PC-3 (cell line): ENCODE measurements at regions not wholly inside any gene's neighbourhood (a gene's known extent, or its start where the extent isn't known, plus 50 kb on each side); places are given as distances from the start of the nearest gene placed in this dataset.

Source experiments
- ATAC-seq: fragments of 200-7000 bp; cut with Tn5 transposase; 2 replicates; pipeline ENCODE4 v1.9.1; 2020; ENCODE audit warnings: mild to moderate bottlenecking, moderate library complexity
- BruUV-seq: library from RNA; stranded (reverse); fragments of 400-500 nt; replicated peaks from 2 replicates; lab custom pipeline; 2021; lab: Mats Ljungman, UMichigan
- CTCF ChIA-PET: fragments of 300-600 bp; sonication (Branson Sonifier 250); formaldehyde crosslinking; loops from one replicate; lab custom pipeline; 2022; ENCODE audit warnings: antibody characterized with exemption; lab: Charles Lee
- POLR2A ChIA-PET: fragments of 300-600 bp; sonication (Branson Sonifier 250); formaldehyde crosslinking; loops from one replicate; lab custom pipeline; 2022; ENCODE audit warnings: antibody characterized with exemption; ENCODE audit not compliant: unreplicated experiment; lab: Charles Lee
- DNase-seq: peaks from one replicate; pipeline ENCODE4 v3.0.0-alpha.2; 2015
- H2AFZ ChIP-seq: fragments of 300-600 bp; sonication (generic); 2 replicates; pipeline ENCODE4 v1.6.0; 2016; ENCODE audit warnings: antibody characterized with exemption, low read length
- H3F3A ChIP-seq: fragments of 300-600 bp; sonication (generic); one replicate; pipeline ENCODE4 v1.6.0; 2017; ENCODE audit warnings: antibody characterized with exemption, low read length, control low read depth, mild to moderate bottlenecking; ENCODE audit not compliant: unreplicated experiment
- H3K27ac ChIP-seq: fragments of 300-600 bp; sonication (generic); 2 replicates; pipeline ENCODE4 v1.5.1; 2016; ENCODE audit warnings: mild to moderate bottlenecking, low read length
- H3K27me3 ChIP-seq: fragments of 300-600 bp; sonication (generic); 2 replicates; pipeline ENCODE4 v1.6.1; 2016; ENCODE audit warnings: low read length, mixed read lengths
- H3K36me3 ChIP-seq: fragments of 300-600 bp; sonication (generic); 2 replicates; pipeline ENCODE4 v1.6.1; 2016; ENCODE audit warnings: low read depth, mixed run types, low read length, mixed read lengths
- H3K4me1 ChIP-seq: fragments of 300-600 bp; sonication (generic); 2 replicates; pipeline ENCODE4 v1.5.1; 2016; ENCODE audit warnings: low read length; ENCODE audit not compliant: insufficient read depth
- H3K4me2 ChIP-seq: fragments of 300-600 bp; sonication (generic); 2 replicates; pipeline ENCODE4 v1.6.0; 2016; ENCODE audit warnings: low read length
- H3K4me3 ChIP-seq: fragments of 300-600 bp; sonication (generic); 2 replicates; pipeline ENCODE4 v1.5.1; 2016; ENCODE audit warnings: mild to moderate bottlenecking, low read length, mixed read lengths
- H3K79me2 ChIP-seq: fragments of 300-600 bp; sonication (generic); 2 replicates; pipeline ENCODE4 v1.6.1; 2017; ENCODE audit warnings: low read length, mixed read lengths
- H3K9ac ChIP-seq: fragments of 300-600 bp; sonication (generic); 2 replicates; pipeline ENCODE4 v1.6.0; 2016; ENCODE audit warnings: mild to moderate bottlenecking, low read length
- H3K9me2 ChIP-seq: fragments of 300-600 bp; sonication (generic); replicated peaks from 2 replicates; pipeline ENCODE4 v1.6.1; 2016; ENCODE audit warnings: mixed run types, low read length, mixed read lengths
- H3K9me3 ChIP-seq: fragments of 300-600 bp; sonication (generic); 2 replicates; pipeline ENCODE4 v1.6.1; 2016; ENCODE audit warnings: low read length, mixed read lengths
- H4K20me1 ChIP-seq: fragments of 300-600 bp; sonication (generic); 2 replicates; pipeline ENCODE4 v1.6.1; 2016; ENCODE audit warnings: low read length, mixed read lengths
- EZH2 ChIP-seq: fragments of 300-600 bp; sonication (generic); IDR thresholded peaks from one replicate; pipeline ENCODE4 v1.6.1; 2017; ENCODE audit warnings: antibody characterized with exemption, mild to moderate bottlenecking, low read length; ENCODE audit not compliant: unreplicated experiment
- EZH2phosphoT487 ChIP-seq: fragments of 300-600 bp; sonication (generic); IDR thresholded peaks from 2 replicates; pipeline ENCODE4 v1.6.1; 2018; ENCODE audit warnings: mild to moderate bottlenecking, antibody characterized with exemption, low read length, borderline replicate concordance
- intact Hi-C: fragments of 100-400 bp; cut with micrococcal nuclease; formaldehyde crosslinking; loops from 2 replicates; pipeline ENCODE4 v1.9.0; 2023
- TF ChIP-seq, protein P1 (sequence below): fragments of 300-600 bp; sonication (generic); conservative IDR thresholded peaks from 2 replicates; pipeline ENCODE4 v1.5.1; 2017; ENCODE audit warnings: antibody characterized with exemption, low read depth, mild to moderate bottlenecking, low read length

GRCh38 chr3:16060358-16060852 lies 114.1 kb upstream of the GALNT15 start:
- DNase-seq (peak; percentile 99), ATAC-seq (peak; percentile 88)
- Histone ChIP-seq H3K4me2 (peak overlapping the region; percentile 66), H3K36me3 (no peaks in the 10 kb centered on the region), H3K4me1 (peaks cover 43% of the 10 kb centered on the region), H3K4me3 (no peak overlapping the region), H3K9me2 (no peaks in the 10 kb centered on the region), H3K9me3 (no peaks in the 10 kb centered on the region), H3F3A (no peaks in the 10 kb centered on the region), H3K79me2 (no peaks in the 10 kb centered on the region), H3K27me3 (no peaks in the 10 kb centered on the region), H2AFZ (peak overlapping the region; percentile 12), H3K9ac (peak overlapping the region; percentile 61), H3K27ac (peak overlapping the region; percentile 84), H4K20me1 (no peaks in the 10 kb centered on the region)
- TF ChIP-seq, protein P1, sequence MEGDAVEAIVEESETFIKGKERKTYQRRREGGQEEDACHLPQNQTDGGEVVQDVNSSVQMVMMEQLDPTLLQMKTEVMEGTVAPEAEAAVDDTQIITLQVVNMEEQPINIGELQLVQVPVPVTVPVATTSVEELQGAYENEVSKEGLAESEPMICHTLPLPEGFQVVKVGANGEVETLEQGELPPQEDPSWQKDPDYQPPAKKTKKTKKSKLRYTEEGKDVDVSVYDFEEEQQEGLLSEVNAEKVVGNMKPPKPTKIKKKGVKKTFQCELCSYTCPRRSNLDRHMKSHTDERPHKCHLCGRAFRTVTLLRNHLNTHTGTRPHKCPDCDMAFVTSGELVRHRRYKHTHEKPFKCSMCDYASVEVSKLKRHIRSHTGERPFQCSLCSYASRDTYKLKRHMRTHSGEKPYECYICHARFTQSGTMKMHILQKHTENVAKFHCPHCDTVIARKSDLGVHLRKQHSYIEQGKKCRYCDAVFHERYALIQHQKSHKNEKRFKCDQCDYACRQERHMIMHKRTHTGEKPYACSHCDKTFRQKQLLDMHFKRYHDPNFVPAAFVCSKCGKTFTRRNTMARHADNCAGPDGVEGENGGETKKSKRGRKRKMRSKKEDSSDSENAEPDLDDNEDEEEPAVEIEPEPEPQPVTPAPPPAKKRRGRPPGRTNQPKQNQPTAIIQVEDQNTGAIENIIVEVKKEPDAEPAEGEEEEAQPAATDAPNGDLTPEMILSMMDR: peak; percentile 66
- TF ChIP-seq EZH2: no peak
- no peak for TF ChIP-seq EZH2phosphoT487
- ChIA-PET CTCF (interaction anchor here (0.5 to 1.9 kb wide), 10 partner anchors 9 to 826 kb away, joined by 3 to 21 read pairs (median 3); no protein-coding TSS in a partner anchor), POLR2A (interaction anchor here (0.6 to 0.7 kb wide), 2 partner anchors 10 to 86 kb away, joined by 3 to 6 read pairs; no protein-coding TSS in a partner anchor)
- no TSS peak for BruUV-seq
- intact Hi-C loops: loop anchor here (1.0 to 5.0 kb wide), 5 partner anchors 9 to 117 kb away; no protein-coding TSS in a partner anchor

- H3K9me3 ChIP-seq: no peaks in the 10 kb centered on the region
- H3K9ac ChIP-seq: peak overlapping the region; percentile 61
- DNase-seq (peak; percentile 69), ATAC-seq (peak; percentile 57)
- POLR2A ChIA-PET: interaction anchor here (0.7 kb wide), 1 partner anchor 86 kb away, joined by 6 read pairs; no protein-coding TSS in a partner anchor
- no peaks in the 10 kb centered on the region for H3K79me2 ChIP-seq
- no peaks in the 10 kb centered on the region for H3K36me3 ChIP-seq
- no peaks in the 10 kb centered on the region for H4K20me1 ChIP-seq
- no peaks in the 10 kb centered on the region for H3K9me2 ChIP-seq
- peak overlapping the region; percentile 84 for H3K27ac ChIP-seq
- H3K4me2 ChIP-seq: peak overlapping the region; percentile 66
- CTCF ChIA-PET: interaction anchor here (0.6 to 1.9 kb wide), 4 partner anchors 11 to 117 kb away, joined by 3 to 21 read pairs (median 11); no protein-coding TSS in a partner anchor
- H3K4me1 ChIP-seq: peaks cover 43% of the 10 kb centered on the region
- no TSS peak for BruUV-seq
- H3K4me3 ChIP-seq: no peak overlapping the region
- 0 out of 2 replicates have a peak overlapping the region, but pooled peaks have one; percentile 12 for H2AFZ ChIP-seq
- intact Hi-C loops: loop anchor here (1.0 to 5.0 kb wide), 5 partner anchors 8 to 116 kb away; no protein-coding TSS in a partner anchor
- no peaks in the 10 kb centered on the region for H3K27me3 ChIP-seq
- TF ChIP-seq EZH2phosphoT487 (no peak), EZH2 (no peak)
- TF ChIP-seq, protein P1: no peak
- no peaks in the 10 kb centered on the region for H3F3A ChIP-seq
Measured at GRCh38 chr3:16060945-16061344, 113.5 kb upstream of the GALNT15 start.

GRCh38 chr3:16061491-16061890 lies 113.0 kb upstream of the GALNT15 start:
- no peaks in the 10 kb centered on the region for H3K79me2 ChIP-seq
- no peak for TF ChIP-seq EZH2
- TF ChIP-seq, protein P1: no peak
- no peak for TF ChIP-seq EZH2phosphoT487
- DNase-seq (no peak), ATAC-seq (no peak)
- H3K4me2 ChIP-seq: peak overlapping the region; percentile 23; the same call in 1 of the 2 replicates
- intact Hi-C loops: loop anchor here (5.0 kb wide), 1 partner anchor 116 kb away; no protein-coding TSS in a partner anchor
- no peaks in the 10 kb centered on the region for H3K36me3 ChIP-seq
- peak overlapping the region; percentile 84 for H3K27ac ChIP-seq
- POLR2A ChIA-PET: no interaction called here
- H3K9me2 ChIP-seq: no peaks in the 10 kb centered on the region
- H3K27me3 ChIP-seq: no peaks in the 10 kb centered on the region
- no peak overlapping the region for H3K9ac ChIP-seq
- no peak overlapping the region for H2AFZ ChIP-seq
- H3K4me3 ChIP-seq: no peak overlapping the region
- H3K9me3 ChIP-seq: no peaks in the 10 kb centered on the region
- CTCF ChIA-PET: interaction anchor here (0.6 to 1.9 kb wide), 4 partner anchors 11 to 117 kb away, joined by 3 to 21 read pairs (median 11); no protein-coding TSS in a partner anchor
- BruUV-seq: no TSS peak
- H3F3A ChIP-seq: no peaks in the 10 kb centered on the region
- H4K20me1 ChIP-seq: no peaks in the 10 kb centered on the region
- H3K4me1 ChIP-seq: peaks cover 43% of the 10 kb centered on the region
